PC-9 (cell line): ENCODE measurements at regions not wholly inside any gene's neighbourhood (a gene's known extent, or its start where the extent isn't known, plus 50 kb on each side); places are given as distances from the start of the nearest gene placed in this dataset.

Source experiments
- BruUV-seq: library from RNA; stranded (reverse); fragments of 400-500 nt; replicated peaks from 2 replicates; lab custom pipeline; 2021; lab: Mats Ljungman, UMichigan
- CTCF ChIA-PET: fragments of 300-600 bp; sonication (Branson Sonifier 250); formaldehyde crosslinking; loops from one replicate; lab custom pipeline; 2022; ENCODE audit warnings: antibody characterized with exemption; lab: Charles Lee
- POLR2A ChIA-PET: fragments of 300-600 bp; sonication (Branson Sonifier 250); formaldehyde crosslinking; loops from one replicate; lab custom pipeline; 2022; ENCODE audit warnings: antibody characterized with exemption; ENCODE audit not compliant: unreplicated experiment; lab: Charles Lee
- DNase-seq, 2 experiments: peaks; one replicate each; pipeline versions ENCODE4 v3.0.0 to v3.0.0-alpha.2; 2015 to 2022; ENCODE audit warnings: mixed read lengths in 1 of 2
- H2AFZ ChIP-seq: fragments of 200-600 bp; sonication (generic); 2 replicates; pipeline ENCODE4 v1.8.1; 2017; ENCODE audit warnings: antibody characterized with exemption
- H3F3A ChIP-seq: fragments of 200-600 bp; sonication (generic); 2 replicates; pipeline ENCODE4 v1.8.1; 2017; ENCODE audit warnings: antibody characterized with exemption, mild to moderate bottlenecking, low read depth; ENCODE audit not compliant: insufficient read depth
- H3K27ac ChIP-seq: fragments of 200-600 bp; sonication (generic); 2 replicates; pipeline ENCODE4 v1.6.1; 2016; ENCODE audit warnings: mixed run types
- H3K27me3 ChIP-seq: fragments of 200-600 bp; sonication (generic); 2 replicates; pipeline ENCODE4 v1.6.1; 2016; ENCODE audit warnings: low read depth, mixed run types; ENCODE audit not compliant: insufficient read depth
- H3K36me3 ChIP-seq: fragments of 200-600 bp; sonication (generic); 2 replicates; pipeline ENCODE4 v1.6.1; 2016; ENCODE audit warnings: low read depth, mixed run types
- H3K4me1 ChIP-seq: fragments of 200-600 bp; sonication (generic); replicated peaks from 2 replicates; pipeline ENCODE4 v1.6.1; 2016; ENCODE audit warnings: mixed run types; ENCODE audit not compliant: insufficient read depth
- H3K4me2 ChIP-seq: fragments of 200-600 bp; sonication (generic); 2 replicates; pipeline ENCODE4 v1.6.1; 2017; ENCODE audit warnings: mixed run types
- H3K4me3 ChIP-seq: fragments of 200-600 bp; sonication (generic); 2 replicates; pipeline ENCODE4 v1.6.1; 2016; ENCODE audit warnings: mixed run types
- H3K79me2 ChIP-seq: fragments of 200-600 bp; sonication (generic); 2 replicates; pipeline ENCODE4 v1.6.1; 2017; ENCODE audit warnings: low read depth, mixed run types
- H3K9me2 ChIP-seq: fragments of 200-600 bp; sonication (generic); 2 replicates; pipeline ENCODE4 v1.8.1; 2017; ENCODE audit warnings: mild to moderate bottlenecking; ENCODE audit not compliant: insufficient read depth
- H3K9me3 ChIP-seq: fragments of 200-600 bp; sonication (generic); 2 replicates; pipeline ENCODE4 v1.8.1; 2016; ENCODE audit warnings: low read depth; ENCODE audit not compliant: insufficient read depth
- H4K20me1 ChIP-seq: fragments of 200-600 bp; sonication (generic); 2 replicates; pipeline ENCODE4 v1.8.1; 2017; ENCODE audit not compliant: insufficient read depth
- EZH2 ChIP-seq: fragments of 200-600 bp; sonication (generic); IDR thresholded peaks from 2 replicates; pipeline ENCODE4 v1.8.0; 2017; ENCODE audit warnings: antibody characterized with exemption, low read depth
- intact Hi-C: fragments of 100-400 bp; cut with micrococcal nuclease; formaldehyde crosslinking; loops from one replicate; pipeline ENCODE4 v1.10.0; 2022; ENCODE audit not compliant: unreplicated experiment
- TF ChIP-seq, protein P1 (sequence below): fragments of 200-600 bp; sonication (generic); conservative IDR thresholded peaks from 2 replicates; pipeline ENCODE4 v1.6.1; 2017; ENCODE audit warnings: mixed run types, antibody characterized with exemption, mild to moderate bottlenecking, moderate library complexity

DNA sequence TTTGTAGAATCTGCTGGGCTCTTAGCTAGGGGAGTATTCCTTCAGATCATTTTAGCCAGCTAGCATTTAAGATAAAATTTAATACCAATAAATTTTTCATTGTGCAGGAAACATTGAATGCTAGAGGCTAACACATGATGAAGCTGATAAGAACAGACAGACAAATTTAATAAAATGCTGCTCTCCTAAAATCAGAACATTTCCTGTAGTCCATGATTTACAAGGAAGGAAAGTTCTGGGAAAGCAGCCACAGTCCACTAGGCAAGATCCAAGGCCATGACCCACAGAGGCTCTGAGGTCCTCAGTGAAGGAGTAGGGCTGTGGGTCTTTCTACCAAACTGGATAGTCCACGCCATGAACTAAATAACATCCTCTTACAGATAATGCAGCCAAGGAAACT, 253.0 kb downstream of the ICE1 start:
- TF ChIP-seq EZH2 = no peak
- TF ChIP-seq, protein P1, sequence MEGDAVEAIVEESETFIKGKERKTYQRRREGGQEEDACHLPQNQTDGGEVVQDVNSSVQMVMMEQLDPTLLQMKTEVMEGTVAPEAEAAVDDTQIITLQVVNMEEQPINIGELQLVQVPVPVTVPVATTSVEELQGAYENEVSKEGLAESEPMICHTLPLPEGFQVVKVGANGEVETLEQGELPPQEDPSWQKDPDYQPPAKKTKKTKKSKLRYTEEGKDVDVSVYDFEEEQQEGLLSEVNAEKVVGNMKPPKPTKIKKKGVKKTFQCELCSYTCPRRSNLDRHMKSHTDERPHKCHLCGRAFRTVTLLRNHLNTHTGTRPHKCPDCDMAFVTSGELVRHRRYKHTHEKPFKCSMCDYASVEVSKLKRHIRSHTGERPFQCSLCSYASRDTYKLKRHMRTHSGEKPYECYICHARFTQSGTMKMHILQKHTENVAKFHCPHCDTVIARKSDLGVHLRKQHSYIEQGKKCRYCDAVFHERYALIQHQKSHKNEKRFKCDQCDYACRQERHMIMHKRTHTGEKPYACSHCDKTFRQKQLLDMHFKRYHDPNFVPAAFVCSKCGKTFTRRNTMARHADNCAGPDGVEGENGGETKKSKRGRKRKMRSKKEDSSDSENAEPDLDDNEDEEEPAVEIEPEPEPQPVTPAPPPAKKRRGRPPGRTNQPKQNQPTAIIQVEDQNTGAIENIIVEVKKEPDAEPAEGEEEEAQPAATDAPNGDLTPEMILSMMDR = no peak
- intact Hi-C loops = no loop called here
- H3K9me2 ChIP-seq = peaks cover 5% of the 10 kb centered on the region; the same call in 1 of the 2 replicates
- CTCF ChIA-PET = no interaction called here
- no peaks in the 10 kb centered on the region for H4K20me1 ChIP-seq
- no peak overlapping the region for H3K4me2 ChIP-seq
- POLR2A ChIA-PET = no interaction called here
- H3K36me3 ChIP-seq = no peaks in the 10 kb centered on the region
- H2AFZ ChIP-seq = no peak overlapping the region
- H3K4me3 ChIP-seq = no peak overlapping the region
- H3K27me3 ChIP-seq = peaks cover 3% of the 10 kb centered on the region
- H3K79me2 ChIP-seq = no peaks in the 10 kb centered on the region
- H3F3A ChIP-seq = no peaks in the 10 kb centered on the region
- BruUV-seq = no TSS peak
- no peaks in the 10 kb centered on the region for H3K9me3 ChIP-seq
- DNase-seq = no peak
- no peak overlapping the region for H3K27ac ChIP-seq
- no peaks in the 10 kb centered on the region for H3K4me1 ChIP-seq

DNA sequence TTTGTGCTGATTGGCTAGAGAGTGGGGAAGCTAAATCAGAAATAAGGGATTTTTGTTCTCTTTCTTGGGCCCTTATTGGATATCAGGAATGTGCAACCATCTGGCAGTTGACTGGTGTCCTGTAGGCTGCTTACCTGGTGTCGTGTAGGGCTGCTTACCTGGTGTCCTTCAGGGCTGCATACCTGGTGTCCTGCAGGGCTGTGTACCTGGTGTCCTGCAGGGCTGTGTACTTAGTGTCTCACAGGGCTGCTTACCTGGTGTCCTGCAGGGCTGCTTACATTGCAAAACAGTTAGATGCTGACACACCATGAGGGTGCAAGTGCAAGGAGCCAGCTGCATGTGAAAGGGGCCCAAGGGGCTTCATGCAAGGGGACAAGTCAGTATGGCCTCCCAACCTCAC, 249.3 kb downstream of the ICE1 start:
- TF ChIP-seq EZH2 = no peak
- TF ChIP-seq, protein P1 = no peak
- Histone ChIP-seq H3K4me1 (peaks cover 8% of the 10 kb centered on the region), H3K79me2 (no peaks in the 10 kb centered on the region), H3K9me3 (no peaks in the 10 kb centered on the region), H3K9me2 (no peaks in the 10 kb centered on the region), H3K36me3 (no peaks in the 10 kb centered on the region), H2AFZ (no peak overlapping the region), H3K27ac (no peak overlapping the region), H3F3A (no peaks in the 10 kb centered on the region), H3K4me2 (no peak overlapping the region), H3K27me3 (peaks cover 5% of the 10 kb centered on the region), H3K4me3 (no peak overlapping the region), H4K20me1 (no peaks in the 10 kb centered on the region)
- DNase-seq = no peak
- ChIA-PET CTCF (no interaction called here), POLR2A (no interaction called here)
- intact Hi-C loops = no loop called here
- BruUV-seq = no TSS peak

DNA sequence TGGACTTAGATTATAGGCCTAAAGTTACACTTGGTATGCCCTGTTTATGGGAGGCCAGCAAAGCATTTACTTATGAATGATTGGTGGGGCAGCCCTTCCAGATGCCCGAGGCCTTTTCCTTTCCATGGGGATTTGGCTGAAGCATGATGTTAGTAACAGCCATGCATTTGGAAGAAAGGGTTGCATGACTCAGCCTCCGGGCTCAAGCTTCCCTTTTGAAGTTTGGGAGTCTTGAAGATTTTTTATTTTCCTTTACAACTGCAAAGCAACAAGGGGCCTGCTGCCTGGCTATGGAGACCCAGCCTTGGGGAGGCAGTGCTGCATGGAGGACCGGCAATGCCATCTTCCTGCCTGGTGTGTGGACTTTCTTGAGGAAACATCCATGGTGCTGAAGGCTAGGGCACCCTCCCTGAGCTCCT, 244.7 kb downstream of the ICE1 start:
- CTCF ChIA-PET = no interaction called here
- Histone ChIP-seq H3F3A (peaks cover 16% of the 10 kb centered on the region; the same call in 1 of the 2 replicates), H3K4me2 (0 out of 2 replicates have a peak overlapping the region, but pooled peaks have one; percentile 62), H3K27me3 (peaks cover 5% of the 10 kb centered on the region), H3K9me3 (no peaks in the 10 kb centered on the region), H3K27ac (no peak overlapping the region), H4K20me1 (no peaks in the 10 kb centered on the region), H2AFZ (no peak overlapping the region), H3K36me3 (no peaks in the 10 kb centered on the region), H3K79me2 (no peaks in the 10 kb centered on the region), H3K4me3 (no peak overlapping the region), H3K4me1 (peaks cover 30% of the 10 kb centered on the region), H3K9me2 (no peaks in the 10 kb centered on the region)
- peak in 1 of 2 experiments; percentile 39 for DNase-seq
- POLR2A ChIA-PET = no interaction called here
- TF ChIP-seq, protein P1 = no peak
- no peak for TF ChIP-seq EZH2
- intact Hi-C loops = no loop called here
- BruUV-seq = no TSS peak
